HG02588 (cell line): ENCODE measurements at regions not wholly inside any gene's neighbourhood (a gene's known extent, or its start where the extent isn't known, plus 50 kb on each side); places are given as distances from the start of the nearest gene placed in this dataset.
"Not testable (repeated sequence)": the region's sequence is repeated elsewhere in the genome, so short reads cannot be mapped to it uniquely, and the experiment has no call there.

ENCODE experiments used
- ATAC-seq: cut with Tn5 transposase; IDR thresholded peaks from one replicate; pipeline ENCODE4 v1.9.1; 2021; ENCODE audit warnings: mild to moderate bottlenecking, moderate library complexity; ENCODE audit not compliant: unreplicated experiment

DNA sequence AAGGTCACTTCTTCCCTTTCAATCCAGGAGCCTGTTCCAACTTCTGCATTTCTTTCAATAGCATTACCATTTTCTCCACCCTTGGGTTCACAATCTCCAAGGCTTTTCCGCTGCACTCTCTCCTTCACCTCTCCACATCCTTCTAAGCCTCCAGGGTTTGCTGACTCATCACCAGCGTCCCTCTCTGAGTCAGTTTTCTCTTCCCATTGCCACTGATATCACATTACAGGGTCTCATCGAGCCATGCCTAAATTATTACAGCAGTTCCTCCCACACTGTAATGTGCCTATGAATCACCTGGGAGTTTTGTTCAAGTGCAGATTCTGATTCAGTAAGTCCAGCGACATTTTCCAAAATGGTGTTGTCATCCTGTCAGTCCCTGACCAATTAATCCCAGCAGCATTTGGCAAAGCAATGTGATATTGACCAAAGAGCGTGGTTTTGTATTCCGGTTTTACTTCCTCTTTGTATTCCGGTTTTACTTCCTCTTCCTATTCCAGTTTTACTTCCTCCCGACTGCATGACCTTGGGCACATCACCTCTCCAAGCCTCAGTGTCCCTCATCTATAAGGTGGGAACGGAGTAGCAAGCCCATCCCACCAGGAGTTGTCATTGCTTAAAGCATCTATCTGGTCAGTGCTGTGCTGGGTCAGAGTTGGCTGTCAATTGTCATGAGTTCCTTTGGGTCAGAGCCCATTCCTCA is 208.3 kb upstream of the NBPF12 start:
- ATAC-seq, result not testable (repeated sequence)

DNA sequence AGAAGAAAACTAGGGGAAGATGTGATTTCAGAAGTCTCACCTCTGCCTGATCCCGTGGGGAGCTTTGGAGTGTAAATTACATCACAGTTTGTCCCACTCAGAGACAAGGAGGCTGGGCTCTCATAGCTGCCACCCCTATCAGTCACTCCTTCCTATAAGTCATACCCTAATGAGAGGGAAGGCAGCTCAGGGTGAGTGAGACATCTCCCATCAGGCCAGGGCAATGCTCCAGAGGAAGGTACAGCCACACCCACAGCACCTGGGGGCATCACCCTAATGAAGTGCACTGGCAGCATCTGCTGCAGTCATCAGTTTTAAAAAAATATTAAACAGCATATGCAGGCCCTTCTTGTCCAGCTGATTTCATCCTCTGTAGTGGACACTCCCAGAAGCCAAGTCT is 223.1 kb upstream of the NBPF12 start:
- not testable (repeated sequence) for ATAC-seq

DNA sequence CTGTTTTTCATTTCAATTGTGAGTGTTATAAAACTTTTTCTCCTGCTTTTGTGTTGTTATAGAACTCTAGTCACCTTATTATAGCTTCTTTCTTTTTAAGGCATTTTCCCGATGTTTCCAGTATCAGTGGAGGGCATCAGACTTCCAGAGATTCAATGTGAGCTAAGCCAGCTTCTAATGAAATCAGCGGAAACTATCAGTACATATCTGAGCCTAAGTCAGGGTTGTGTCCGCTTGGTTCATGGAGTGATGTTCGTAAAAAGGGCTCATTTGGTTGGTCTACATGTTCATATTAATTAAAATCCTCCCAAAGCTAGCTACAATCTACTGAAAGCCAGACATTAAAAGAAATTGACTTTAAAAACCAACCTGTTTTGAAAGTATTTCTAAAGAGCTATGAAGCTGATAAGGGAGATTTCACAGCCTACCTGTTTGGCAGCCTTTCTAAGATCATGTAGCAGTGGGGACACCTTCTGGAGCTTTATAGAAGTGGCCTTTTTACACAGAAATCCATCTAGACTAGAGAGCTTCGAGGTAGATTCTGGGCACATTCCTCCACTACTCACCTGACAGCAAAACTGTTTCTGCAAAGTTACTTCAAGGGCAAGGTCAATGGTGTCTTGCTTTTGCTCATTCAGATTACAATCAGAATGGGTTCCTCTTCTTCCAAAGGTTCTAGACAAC is 227.1 kb upstream of the NBPF12 start:
- ATAC-seq, result not testable (repeated sequence)

DNA sequence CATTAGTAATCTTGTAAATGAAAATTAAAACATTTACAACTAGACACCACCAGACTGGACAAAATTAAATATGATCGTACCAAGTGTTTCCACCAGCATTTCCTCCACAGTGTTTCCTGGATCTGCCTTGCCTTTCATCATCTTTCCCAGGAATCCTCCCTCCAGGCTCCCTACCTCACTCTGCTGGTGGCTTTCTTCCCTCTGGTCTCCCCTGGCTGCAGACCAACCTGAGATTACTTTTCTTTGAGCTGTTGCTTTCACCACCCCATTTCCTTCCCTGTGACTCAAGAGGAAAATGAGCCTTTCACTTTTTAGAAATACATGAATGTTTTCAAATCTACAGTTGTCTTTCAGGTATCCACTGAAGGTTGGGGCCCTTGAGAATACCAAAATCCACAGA is 228.8 kb upstream of the NBPF12 start:
- not testable (repeated sequence) for ATAC-seq

DNA sequence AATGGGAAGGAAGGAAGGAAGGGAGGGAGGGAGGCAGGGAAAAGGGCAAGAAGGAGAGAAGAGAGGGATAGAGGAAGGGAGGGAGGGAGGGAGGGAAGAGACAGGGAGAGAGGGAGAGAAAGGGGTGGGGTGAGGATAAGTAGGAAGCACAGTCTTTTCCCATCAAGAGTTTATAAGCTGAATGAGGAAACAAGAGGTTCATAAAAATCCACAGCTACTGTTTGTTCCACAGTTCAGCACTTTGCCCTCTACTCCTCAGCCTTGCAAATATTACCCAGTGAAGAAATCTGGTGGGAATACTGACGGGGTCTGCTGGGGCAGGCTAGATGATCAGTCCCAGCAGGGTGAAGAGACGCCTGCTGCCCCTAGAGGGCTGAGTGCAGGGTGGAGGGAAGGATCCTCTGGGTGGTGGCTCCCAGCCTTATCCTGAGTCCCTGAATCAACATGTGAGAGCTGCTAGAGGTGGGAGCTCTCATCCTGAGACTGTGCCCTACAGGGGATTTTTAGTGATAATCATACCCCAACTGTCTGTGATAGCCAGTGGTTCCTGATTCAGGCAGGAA is 233.9 kb upstream of the NBPF12 start:
- not testable (repeated sequence) for ATAC-seq

DNA sequence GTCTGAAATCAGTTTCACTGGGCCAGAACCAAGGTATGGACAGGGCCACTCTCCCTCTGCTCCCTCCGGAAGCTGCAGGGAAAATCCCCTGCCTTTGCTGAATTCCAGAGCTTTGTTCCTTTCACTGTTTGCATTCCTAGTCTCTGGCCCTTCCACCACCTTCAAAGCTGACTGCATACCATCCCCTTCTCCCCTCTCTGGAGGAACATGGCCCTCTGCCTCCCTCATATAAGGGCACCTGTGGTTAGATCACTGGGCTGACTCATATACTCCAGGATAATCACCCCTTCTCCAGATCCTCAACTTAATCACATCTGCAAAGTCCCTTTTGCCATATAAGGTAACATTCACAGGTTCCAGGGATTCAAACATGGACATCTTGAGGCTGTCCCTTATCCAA is 236.8 kb upstream of the NBPF12 start:
- ATAC-seq, result not testable (repeated sequence)

DNA sequence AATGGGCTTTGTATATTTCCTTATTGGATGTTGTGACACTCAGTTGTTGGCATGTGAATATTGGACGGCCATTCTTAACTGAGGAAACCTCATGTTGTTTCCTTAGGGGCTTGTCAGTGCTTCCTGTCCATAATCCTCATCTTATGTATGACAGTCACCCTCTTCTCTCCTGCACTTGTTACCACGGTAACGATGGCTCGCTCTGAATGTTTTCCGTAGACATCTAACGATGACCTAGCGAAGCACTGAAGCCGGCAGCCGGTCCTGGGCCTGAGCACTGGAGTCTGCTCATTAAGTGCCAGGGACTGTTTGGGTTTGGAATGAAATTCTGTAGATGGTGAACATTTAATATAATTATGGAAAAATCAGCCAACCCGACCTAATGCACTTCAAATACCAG is 242.7 kb upstream of the NBPF12 start:
- not testable (repeated sequence) for ATAC-seq

DNA sequence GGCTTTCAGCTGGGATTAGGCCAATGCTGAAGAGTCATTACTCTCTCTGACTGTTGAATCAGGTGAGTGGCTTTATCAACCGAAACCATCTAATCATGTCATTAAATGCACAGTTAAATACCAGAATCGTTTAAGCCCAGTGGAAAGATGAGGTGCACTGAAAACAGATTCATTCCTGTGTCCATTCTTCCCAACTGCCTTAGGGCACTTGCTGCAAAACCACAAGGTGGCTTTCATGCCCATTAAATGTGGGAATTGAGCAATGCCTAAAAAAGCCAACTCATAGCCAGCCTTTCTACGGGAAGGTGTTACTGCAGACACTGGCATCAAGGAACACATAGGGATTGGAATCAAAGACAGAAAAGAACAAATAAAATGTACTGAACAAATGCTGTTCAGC is 246.3 kb upstream of the NBPF12 start:
- ATAC-seq, result not testable (repeated sequence)

DNA sequence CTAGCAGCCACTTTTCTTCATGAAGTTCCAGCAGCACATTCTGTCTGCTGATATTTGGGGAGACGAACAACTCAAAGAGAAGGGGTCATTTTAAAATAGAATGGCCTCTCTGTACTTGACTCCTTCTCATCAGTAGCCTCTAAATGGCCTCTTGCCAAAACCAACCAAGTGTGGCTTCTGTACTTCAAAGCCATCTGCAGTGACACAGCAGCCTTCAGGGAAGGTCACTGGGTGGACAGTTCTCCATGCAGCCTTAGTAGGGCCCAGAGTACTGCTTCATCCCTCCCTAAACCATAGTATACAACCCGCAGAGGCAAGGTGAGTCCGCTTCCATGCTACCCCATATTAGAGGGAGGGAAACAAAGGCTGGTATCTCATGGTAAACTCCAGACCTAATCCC is 249.2 kb upstream of the NBPF12 start:
- not testable (repeated sequence) for ATAC-seq

DNA sequence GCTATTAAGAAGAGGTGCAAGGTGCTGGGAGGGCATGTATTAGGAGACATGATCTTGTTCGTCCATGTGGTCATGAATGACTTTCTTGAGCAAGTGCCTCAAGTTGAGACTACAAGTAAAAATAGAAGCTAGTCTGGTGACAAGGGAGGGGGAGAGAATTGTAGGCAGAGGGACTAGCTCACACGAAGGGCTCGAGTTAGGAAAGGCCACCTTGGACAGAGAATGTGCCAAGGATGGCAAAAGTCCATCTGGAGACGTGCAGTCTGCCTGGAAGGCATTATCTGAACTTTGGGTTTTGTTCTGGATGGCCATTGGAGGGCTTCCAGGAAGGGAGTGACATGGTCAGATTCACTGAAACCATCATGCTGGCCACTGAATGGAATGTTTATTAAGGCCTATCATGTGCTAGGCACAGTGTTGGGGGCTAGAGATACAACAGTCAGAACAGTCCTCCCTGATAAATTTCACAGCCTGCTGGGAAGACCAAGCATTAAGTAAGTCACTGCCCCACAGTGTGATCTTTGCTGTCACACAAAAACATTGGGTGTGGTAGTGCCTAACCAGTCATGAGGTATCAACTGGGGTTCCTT is 251.3 kb upstream of the NBPF12 start:
- ATAC-seq, result not testable (repeated sequence)

DNA sequence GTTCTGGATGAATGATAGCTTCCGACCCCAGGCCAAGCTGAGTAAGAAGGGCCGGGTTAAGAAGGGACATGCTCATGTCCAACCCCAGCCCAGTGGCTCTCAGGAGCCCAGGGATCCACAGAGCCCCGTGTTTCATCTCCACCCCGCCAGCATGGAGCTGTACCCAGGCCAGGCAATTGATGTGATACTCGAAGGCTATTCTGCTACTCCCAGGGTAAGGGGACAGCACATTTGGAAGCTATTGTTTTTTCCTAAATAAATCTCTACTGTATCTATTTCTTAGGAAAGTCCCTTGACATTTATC is 255.0 kb upstream of the NBPF12 start:
- ATAC-seq, result not testable (repeated sequence)

DNA sequence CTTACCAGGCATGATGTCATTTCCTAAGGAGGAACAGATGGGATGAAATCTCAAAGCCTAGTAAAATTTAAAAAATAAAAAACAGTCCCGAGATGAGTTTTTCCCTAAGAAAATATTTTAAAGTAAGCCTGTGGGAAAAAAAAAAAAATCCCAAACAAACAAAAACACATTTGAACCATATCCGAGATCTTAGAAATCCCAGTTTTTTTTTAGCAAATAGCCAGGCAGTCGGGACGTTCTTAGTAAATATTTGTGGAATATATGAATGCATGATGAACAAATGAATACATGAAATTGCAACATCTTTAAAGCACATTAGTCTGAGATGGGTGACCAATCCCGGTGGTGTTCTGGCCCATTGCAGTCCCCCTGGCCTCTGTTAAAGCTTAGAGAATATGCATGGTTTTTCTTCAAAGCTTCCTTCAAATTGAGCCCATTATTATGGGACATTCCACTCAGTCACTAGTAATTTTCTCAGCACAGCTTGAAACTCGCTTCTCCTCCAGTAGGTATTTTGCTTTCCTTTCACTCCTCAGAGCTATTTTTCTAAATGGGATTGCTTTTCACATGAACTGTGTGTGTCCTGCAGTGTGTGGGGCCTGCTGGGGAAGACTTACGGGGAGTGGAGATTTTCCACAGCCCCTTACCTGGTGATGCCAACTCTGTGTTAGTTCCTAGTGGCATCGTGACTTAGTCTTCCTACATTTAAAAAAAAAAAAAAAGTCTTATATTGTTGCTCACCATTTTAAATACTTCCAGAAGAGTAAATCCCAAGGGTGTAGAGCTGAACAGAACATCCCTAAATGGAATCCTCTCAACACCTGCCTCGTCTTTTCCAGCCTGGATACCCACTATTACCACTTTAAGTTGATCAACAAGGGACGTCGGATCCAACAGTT is 255.6 kb upstream of the NBPF12 start:
- ATAC-seq, result not testable (repeated sequence)

DNA sequence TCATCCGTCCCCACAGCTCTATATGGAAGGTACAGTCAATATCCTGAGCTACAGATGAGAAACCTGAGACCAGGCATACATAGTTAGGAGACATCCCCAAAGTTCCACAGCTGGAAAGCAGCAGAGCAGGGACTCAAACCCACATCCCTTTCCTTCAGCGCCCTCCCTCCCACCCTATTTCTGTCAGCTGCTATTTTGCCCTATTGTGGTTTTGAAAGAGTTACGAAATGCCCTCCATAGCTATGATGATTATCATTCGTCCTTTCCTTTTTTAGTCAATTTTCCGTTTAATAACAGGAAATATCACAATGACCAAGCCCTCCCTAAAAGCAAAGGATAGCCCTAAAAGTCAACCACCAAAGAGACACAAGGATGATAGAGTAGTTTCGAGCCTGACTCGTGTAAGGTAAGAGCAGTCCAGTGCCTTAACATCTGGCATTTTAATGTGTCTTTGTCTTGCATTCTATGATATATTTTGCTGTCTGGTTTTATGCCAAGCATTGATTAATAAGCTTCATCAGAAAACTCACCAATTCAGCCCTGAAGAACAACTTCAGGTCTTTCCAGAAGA is 264.3 kb upstream of the NBPF12 start:
- ATAC-seq, result not testable (repeated sequence)

DNA sequence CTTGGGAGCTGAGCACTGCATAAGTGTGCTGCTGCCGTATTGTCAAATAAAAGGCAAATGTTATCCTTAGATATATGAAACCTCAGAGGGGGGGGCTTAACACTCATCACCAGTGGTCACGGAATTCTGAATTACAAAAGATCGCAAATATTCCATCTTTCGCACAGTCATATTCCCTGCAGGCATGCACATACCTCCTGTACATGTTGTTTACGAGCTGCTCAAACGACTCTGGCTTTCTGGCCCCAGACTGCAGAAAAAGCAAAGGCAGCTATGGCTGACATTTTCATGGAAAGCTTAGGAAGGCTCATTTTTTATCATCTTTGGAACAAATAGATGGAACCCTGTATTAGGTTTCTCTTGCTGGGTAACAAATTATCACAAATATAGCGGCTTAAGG is 265.5 kb upstream of the NBPF12 start:
- ATAC-seq, result not testable (repeated sequence)

DNA sequence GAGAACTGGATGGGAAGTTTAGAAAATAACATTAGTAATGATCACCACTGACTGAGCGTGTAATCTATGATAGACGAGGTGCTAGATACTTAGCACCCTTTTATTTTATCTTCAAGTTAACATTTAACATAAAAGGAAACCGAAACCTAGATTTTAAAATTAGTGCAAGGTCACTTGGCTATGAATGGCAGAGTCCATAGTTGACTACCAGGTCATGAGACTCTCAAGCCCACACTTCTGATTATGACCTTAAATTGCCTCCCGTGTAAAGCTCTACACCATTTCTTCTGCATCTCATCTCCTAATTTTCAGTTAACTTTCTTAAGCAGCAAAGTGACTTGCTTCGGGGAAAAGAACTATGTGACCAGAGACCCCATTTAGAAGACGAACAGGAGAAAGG is 266.5 kb upstream of the NBPF12 start:
- not testable (repeated sequence) for ATAC-seq

DNA sequence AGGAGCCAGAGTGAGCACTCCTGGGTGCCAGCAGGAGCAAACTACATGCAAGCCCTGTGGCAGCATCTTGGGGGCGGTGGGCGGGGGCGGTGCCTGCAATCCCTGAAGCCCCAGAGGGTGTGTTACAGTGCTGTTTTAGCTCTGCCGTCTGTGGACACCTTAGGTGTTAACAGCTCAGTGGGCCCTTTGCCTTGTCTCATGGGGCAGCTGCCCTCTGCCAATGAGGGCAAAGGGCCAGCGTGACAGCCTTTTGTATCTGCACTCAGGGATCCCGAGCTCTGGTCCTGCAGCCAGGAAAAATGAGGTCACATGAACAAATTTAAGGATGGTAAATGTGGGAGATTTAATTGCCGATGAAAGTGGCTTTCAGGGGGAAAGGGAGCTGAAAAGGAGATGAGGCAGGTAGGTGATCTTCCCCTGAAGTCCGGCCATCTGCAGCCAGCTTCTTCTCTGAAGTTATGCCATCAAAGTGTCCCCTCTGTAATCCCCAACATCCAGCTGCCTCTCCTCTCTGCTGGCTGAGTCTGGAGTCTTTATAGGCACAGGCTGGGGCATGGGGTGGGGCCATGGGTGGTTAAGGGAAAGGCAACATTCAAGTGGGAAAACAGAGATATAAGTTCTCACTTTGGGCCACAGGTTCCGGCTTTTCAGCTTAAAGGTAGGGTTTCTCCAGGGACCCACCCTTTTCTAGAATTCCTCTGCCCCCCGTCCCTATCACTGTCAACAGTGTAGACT is 267.1 kb upstream of the NBPF12 start:
- ATAC-seq, result not testable (repeated sequence)

DNA sequence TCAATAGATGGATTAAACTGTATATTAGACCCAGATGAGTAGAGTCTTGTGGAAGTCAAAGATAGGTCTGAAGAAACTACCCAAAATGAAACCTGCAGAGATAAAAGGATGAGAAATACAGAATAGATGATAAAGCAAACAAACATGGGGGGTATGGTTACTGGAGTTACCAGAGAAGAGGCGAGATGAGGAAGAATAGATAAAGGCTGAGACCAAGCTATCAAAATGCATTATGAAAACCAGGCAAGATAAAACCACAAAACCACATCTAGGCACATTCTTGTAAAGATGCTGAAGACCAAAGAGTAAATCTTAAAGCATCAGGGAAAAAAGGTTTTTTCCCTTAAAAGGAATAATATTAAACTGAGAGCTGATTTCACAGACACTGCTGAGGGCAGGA is 271.8 kb upstream of the NBPF12 start:
- ATAC-seq, result not testable (repeated sequence)

DNA sequence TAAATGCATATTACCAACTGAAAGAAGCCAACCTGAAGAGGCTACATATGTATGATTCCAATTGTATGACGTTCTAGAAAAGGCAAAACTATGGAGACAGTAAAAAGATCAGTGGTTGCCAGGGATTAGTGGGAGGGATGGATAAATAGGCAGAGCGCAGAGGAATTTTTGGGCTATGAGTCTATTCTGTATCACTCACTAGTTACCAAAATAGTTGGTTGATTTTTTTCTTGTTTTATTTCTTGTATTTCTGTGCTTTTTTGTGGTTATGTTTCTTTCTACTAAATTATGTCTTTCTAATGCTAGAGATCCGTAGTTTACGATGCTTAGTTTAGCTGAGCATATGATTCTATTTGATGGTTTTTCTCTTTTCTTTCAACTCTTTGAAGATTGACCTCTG is 277.9 kb upstream of the NBPF12 start:
- not testable (repeated sequence) for ATAC-seq

DNA sequence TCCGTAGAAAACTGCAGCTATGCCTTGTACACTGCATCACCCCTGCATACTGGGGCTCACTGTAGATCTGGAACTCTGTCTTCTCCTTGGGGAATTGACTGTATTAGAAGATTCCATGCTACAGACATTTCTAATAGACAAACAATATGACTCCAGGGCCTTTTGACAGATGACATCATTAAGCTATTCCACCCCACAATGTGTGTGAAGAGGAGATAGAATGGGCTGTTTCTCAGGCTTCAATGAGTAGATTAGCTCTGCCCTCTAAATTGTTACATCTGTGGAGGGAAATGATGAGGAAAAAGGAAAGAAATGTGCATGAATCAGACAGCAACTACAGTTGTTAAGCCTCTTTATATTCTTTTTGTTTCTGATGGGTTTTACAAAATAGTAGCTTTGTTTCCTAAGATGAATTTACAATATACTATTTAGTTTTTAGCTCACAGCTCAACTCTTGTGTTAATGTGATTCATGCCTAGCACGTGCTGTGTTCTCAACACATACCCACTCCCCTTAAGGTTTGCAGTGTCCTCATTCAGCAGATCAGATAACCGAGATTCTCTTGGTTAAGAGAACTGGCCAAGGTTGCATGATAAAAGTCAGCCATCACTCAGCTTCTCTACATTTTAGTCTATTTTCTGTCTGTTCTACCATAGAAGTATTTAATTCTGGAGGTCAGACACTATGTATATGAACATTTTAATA is 281.6 kb upstream of the NBPF12 start:
- ATAC-seq, result not testable (repeated sequence)
